Transverse colon (tissue), 4 donors: ENCODE measurements at regions not wholly inside any gene's neighbourhood (a gene's known extent, or its start where the extent isn't known, plus 50 kb on each side); places are given as distances from the start of the nearest gene placed in this dataset.

ENCODE experiments used
- DNase-seq: peaks from one replicate; pipeline ENCODE4 v3.0.0-alpha.2; 2019
- H3K27ac ChIP-seq, 4 donors: fragments of 200-600 bp; sonication (generic); 2 replicates each; pipeline ENCODE4 v1.5.1; 2016 to 2018; ENCODE audit warnings: inconsistent platforms in 4 of 4
- H3K27me3 ChIP-seq: fragments of 200-600 bp; sonication (generic); 2 replicates; pipeline ENCODE4 v1.5.1; 2017; ENCODE audit warnings: inconsistent platforms
- H3K36me3 ChIP-seq, 4 donors: fragments of 200-600 bp; sonication (generic); 2 replicates each; pipeline ENCODE4 v1.5.1; 2017 to 2019; ENCODE audit warnings: inconsistent platforms in 4 of 4
- H3K4me1 ChIP-seq, 4 donors: fragments of 200-600 bp; sonication (generic); 2 replicates each; pipeline ENCODE4 v1.5.1; 2017 to 2020; ENCODE audit warnings: inconsistent platforms in 4 of 4
- H3K4me3 ChIP-seq, 4 donors: fragments of 200-600 bp; sonication (generic); 1 replicate in 1 of 4; 2 replicates in 3 of 4; pipeline versions ENCODE4 v1.5.1 to v1.6.1; 2017 to 2019; ENCODE audit warnings: inconsistent platforms in 4 of 4
- H3K9me3 ChIP-seq, 2 donors: fragments of 200-600 bp; sonication (generic); 2 replicates each; pipeline ENCODE4 v1.5.1; 2017 to 2019; ENCODE audit warnings: inconsistent platforms in 2 of 2
- EP300 ChIP-seq: sonication (generic); formaldehyde crosslinking; IDR thresholded peaks from one replicate; pipeline ENCODE4 v1.6.1; 2017; ENCODE audit warnings: antibody characterized with exemption, low read depth
- POLR2A ChIP-seq: fragments of 450-650 bp; IDR thresholded peaks from one replicate; pipeline ENCODE4 v1.6.1; 2016; ENCODE audit warnings: antibody characterized with exemption, mild to moderate bottlenecking, moderate library complexity
- POLR2AphosphoS5 ChIP-seq, 3 donors: sonication (generic); formaldehyde crosslinking; IDR thresholded peaks; one replicate each; pipeline ENCODE4 v1.6.1; 2016; ENCODE audit warnings: antibody characterized with exemption in 3 of 3
- WGBS, 2 donors: methylation state at CpG; one replicate each; pipeline ENCODE4 v1.1.5; 2018; ENCODE audit warnings: low coverage in 1 of 2; 5-methylcytosine and 5-hydroxymethylcytosine counted together
- in situ Hi-C, 4 donors: fragments of 200-750 bp; cut with MboI; loops; one replicate each; pipeline versions ENCODE4 v1.15.0 to v1.15.1; 2017; ENCODE audit warnings: low sequenced_read_pairs in 3 of 4, low pct_ligation_motif_present in 1 of 4, low pct_unique_long_range_greater_than_20kb in 1 of 4
- intact Hi-C: fragments of 100-400 bp; cut with DNase I; formaldehyde crosslinking; loops from one replicate; pipeline ENCODE4 v1.15.1; 2023; ENCODE audit warnings: low total_unique reads
- TF ChIP-seq, protein P1 (sequence below), 5 experiments: fragments of 200-600 bp in 3 of 5; fragments of 450-650 bp in 2 of 5; sonication (generic) in 3 of 5; IDR thresholded peaks; 1 replicate in 2 of 5; 2 replicates in 3 of 5; pipeline ENCODE4 v1.5.1; 2016 to 2017; ENCODE audit warnings: antibody characterized with exemption in 5 of 5, inconsistent platforms in 3 of 5, mild to moderate bottlenecking in 2 of 5, moderate library complexity in 1 of 5

GRCh38 chr5:109928811-109929210 lies 239.1 kb downstream of the MAN2A1 start:
- Histone ChIP-seq H3K27me3 (no peaks in the 10 kb centered on the region), H3K27ac (no peak overlapping the region), H3K9me3 (no peaks in the 10 kb centered on the region), H3K4me3 (no peak overlapping the region), H3K4me1 (no peaks in the 10 kb centered on the region), H3K36me3 (no peaks in the 10 kb centered on the region)
- DNase-seq, result no peak
- in situ Hi-C loops, result no loop called here
- 76 to 80% methylated on average over 2 of the region's 2 CpGs for WGBS, 2 donors
- TF ChIP-seq, protein P1, sequence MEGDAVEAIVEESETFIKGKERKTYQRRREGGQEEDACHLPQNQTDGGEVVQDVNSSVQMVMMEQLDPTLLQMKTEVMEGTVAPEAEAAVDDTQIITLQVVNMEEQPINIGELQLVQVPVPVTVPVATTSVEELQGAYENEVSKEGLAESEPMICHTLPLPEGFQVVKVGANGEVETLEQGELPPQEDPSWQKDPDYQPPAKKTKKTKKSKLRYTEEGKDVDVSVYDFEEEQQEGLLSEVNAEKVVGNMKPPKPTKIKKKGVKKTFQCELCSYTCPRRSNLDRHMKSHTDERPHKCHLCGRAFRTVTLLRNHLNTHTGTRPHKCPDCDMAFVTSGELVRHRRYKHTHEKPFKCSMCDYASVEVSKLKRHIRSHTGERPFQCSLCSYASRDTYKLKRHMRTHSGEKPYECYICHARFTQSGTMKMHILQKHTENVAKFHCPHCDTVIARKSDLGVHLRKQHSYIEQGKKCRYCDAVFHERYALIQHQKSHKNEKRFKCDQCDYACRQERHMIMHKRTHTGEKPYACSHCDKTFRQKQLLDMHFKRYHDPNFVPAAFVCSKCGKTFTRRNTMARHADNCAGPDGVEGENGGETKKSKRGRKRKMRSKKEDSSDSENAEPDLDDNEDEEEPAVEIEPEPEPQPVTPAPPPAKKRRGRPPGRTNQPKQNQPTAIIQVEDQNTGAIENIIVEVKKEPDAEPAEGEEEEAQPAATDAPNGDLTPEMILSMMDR (IDR thresholded peaks at IDR 0.05), result no peak
- no peak for TF ChIP-seq POLR2AphosphoS5 (IDR thresholded peaks at IDR 0.05)
- TF ChIP-seq POLR2A, result no peak
- no peak for TF ChIP-seq EP300
- intact Hi-C loops, result no loop called here

DNA sequence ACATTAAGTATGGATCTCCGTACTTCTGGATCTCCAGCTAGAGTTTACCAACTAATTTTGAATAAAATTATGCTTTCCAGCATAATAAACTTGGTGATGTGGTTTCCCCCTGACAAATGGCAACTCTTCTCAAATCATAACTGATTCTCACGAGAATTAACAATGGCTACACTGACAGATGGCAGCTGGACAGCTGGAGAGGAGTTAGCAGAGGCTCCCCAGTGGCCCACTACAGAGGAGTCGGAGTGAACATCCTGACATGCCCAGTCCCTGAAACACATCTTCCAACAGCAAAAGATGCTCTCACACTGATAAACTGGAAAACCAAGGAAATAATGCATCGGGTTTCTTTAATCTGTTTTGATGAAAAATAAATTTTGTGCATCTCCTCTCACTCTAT lies 239.6 kb downstream of the MAN2A1 start:
- Histone ChIP-seq H3K4me3 (no peak overlapping the region), H3K4me1 (no peaks in the 10 kb centered on the region), H3K27me3 (no peaks in the 10 kb centered on the region), H3K27ac (no peak overlapping the region), H3K36me3 (no peaks in the 10 kb centered on the region), H3K9me3 (no peaks in the 10 kb centered on the region)
- DNase-seq, result no peak
- intact Hi-C loops (no loop called here), in situ Hi-C loops (no loop called here)
- 82 to 90% methylated on average over 3 to 4 of the region's 4 CpGs for WGBS, 2 donors
- TF ChIP-seq EP300 (no peak), POLR2AphosphoS5 (IDR thresholded peaks at IDR 0.05) (no peak), POLR2A (no peak)
- TF ChIP-seq, protein P1 (IDR thresholded peaks at IDR 0.05), result no peak

- H3K27ac ChIP-seq, result no peak overlapping the region
- no peaks in the 10 kb centered on the region for H3K9me3 ChIP-seq
- no peaks in the 10 kb centered on the region for H3K4me1 ChIP-seq
- TF ChIP-seq POLR2A, result no peak
- TF ChIP-seq, protein P1 (IDR thresholded peaks at IDR 0.05), result no peak
- TF ChIP-seq EP300, result no peak
- no peak for TF ChIP-seq POLR2AphosphoS5 (IDR thresholded peaks at IDR 0.05)
- in situ Hi-C loops (no loop called here), intact Hi-C loops (loop anchor here (5.0 kb wide), 1 partner anchor 1108 kb away; no protein-coding TSS in a partner anchor)
- H3K4me3 ChIP-seq, result no peak overlapping the region
- WGBS, 2 donors, result 50 to 62% methylated on average over 1 of the region's 1 CpG
- no peaks in the 10 kb centered on the region for H3K36me3 ChIP-seq
- no peak for DNase-seq
- H3K27me3 ChIP-seq, result no peaks in the 10 kb centered on the region
Observed at GRCh38 chr5:109929911-109930310, 240.2 kb downstream of the MAN2A1 start.

- no peak for DNase-seq
- H3K4me3 ChIP-seq, result no peak overlapping the region
- 83 to 94% methylated on average over 5 to 8 of the region's 8 CpGs for WGBS, 2 donors
- no peaks in the 10 kb centered on the region for H3K36me3 ChIP-seq
- H3K27ac ChIP-seq, result no peak overlapping the region
- intact Hi-C loops, result loop anchor here (5.0 kb wide), 1 partner anchor 1109 kb away; no protein-coding TSS in a partner anchor
- in situ Hi-C loops, result no loop called here
- no peaks in the 10 kb centered on the region for H3K9me3 ChIP-seq
- TF ChIP-seq, protein P1 (IDR thresholded peaks at IDR 0.05), result no peak
- TF ChIP-seq POLR2A (no peak), EP300 (no peak), POLR2AphosphoS5 (IDR thresholded peaks at IDR 0.05) (no peak)
- H3K4me1 ChIP-seq, result no peaks in the 10 kb centered on the region
- H3K27me3 ChIP-seq, result no peaks in the 10 kb centered on the region
Observed at GRCh38 chr5:109931049-109931780, 241.5 kb downstream of the MAN2A1 start.
